A204.1 (cell line): ENCODE measurements at regions not wholly inside any gene's neighbourhood (a gene's known extent, or its start where the extent isn't known, plus 50 kb on each side); places are given as distances from the start of the nearest gene placed in this dataset.

ENCODE experiments used
- FAIRE-seq: peaks from 2 replicates; lab custom pipeline; 2012; peaks lifted over from hg19 to GRCh38; lab: Jason Lieb, UNC

DNA sequence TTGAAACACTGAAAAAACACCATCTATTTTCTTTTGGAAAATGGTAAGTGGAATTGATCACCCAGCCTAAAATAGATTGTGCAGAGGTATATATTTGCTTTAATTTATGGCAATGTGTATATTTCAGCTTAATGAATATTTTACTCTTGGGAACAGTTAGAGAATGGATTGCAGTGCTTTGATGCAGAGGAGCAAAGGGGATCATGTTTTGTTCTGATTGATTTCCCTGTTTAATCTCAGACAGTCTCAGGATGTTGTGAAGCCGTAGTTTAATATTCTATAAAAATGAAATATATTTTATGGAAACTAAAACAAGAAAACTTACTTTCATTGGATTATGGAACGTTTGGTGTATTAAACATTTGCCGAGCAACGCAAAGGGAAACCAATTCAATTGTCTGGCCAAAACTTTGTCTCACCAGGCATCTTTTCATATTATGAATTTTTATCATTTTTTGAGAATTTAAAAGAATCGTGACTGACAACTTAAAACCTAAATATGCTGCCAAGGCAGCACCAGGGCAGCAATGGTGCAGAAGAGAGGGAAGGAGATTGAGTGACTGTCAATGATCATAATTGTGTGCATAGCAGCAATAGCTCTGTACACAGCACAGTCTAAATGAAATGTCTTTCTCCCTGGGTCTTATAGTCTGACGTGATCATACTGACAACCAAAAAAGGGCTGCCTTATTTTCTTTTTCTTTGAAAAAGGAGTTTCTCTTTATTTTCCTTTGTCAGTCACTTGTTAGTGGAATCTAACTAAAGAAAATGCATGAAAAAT lies 105.5 kb upstream of the EPHA7 start:
- FAIRE-seq, result no peak

DNA sequence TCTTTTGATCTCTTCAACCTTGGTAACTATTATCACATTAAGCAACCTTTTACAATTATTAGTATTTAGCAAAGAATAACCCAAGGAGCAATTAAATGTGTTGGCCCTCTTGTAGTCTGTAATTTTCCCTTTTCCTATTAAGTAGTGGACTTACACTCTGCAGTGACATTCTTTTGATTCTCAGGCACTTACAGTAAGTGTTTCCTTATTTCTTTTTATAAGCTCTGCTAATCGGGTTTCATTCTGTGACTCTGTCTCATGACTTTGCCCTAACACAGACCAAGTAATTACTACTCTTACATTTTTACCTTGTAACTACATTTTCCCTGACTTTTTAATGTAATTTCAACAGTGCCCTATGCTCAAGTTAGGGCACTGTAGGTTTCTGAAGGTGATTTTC lies 104.0 kb upstream of the EPHA7 start:
- FAIRE-seq, result no peak

DNA sequence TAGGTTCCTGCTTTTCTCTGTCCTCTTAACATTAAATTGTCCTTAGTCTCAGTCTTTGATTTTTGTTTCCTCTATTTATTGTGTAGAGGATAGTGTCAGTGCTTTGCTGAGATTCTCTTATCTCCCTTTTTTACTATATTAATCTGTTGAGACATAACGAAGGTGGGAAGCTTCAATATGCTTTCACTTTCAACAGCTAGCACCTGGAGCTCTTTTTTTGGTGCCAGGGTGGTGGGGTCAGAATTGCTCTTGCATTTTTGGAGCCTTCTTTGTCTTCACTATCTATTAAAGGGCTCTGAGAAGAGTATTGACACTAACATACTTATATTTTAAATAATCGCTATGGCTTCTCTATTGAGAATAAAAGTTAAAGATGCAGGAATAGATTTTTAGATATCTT lies 97.1 kb upstream of the EPHA7 start:
- FAIRE-seq, result no peak

DNA sequence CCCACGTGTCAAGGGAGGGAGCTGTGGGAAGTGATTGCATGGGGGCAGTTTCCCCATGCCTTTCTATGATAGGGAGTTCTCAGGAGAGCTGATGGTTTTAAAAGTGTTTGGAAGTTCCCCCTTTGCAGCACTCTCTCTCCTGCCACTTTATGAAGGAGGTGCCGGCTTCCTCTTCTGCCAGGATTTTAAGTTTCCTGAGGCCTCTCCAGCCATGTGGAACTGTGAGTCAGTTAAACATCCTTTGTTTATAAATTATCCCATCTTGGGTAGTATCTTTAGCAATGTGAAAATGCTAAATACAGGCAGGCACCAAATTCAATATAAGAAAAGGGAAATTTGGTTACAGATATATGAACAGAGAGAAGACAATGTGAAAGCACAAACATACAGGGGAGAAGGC lies 96.4 kb upstream of the EPHA7 start:
- FAIRE-seq, result no peak

DNA sequence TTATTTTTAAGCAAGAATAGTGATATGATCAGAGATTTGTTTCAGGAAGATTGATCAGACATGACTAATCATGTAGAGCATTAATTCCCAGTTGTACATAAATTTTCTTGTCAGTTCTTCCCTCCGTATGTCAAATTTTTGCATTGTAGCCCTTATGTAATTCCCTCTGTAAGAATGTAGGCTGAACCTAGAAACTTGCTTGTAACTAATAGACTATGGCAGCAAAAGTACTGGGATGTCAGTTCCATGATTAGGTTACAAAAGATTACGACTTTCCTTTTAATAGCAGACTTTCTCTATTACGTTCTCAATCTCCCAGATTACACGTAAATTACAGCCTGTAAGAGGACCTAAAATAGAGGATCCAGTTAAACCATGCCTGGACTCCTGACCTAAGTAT lies 79.4 kb upstream of the EPHA7 start:
- FAIRE-seq, result no peak

DNA sequence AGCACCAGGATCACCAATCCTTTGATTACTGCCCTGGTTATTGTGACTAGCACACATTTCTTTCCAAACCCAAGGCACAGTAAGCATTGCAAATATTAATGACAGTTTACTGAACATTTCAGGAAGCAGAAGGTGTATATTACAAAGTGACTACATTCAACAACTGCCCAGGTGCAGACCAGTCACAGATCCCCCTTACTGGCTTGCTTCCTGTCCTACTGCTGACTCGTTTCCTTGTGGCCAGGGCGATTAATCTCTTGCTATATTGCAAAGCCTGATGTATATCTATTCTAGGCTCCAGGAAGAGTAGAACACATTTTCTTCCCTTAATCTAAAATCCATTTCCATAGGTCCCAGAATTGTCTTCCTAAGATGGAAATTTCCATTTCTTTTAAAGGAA lies 77.2 kb upstream of the EPHA7 start:
- no peak for FAIRE-seq

DNA sequence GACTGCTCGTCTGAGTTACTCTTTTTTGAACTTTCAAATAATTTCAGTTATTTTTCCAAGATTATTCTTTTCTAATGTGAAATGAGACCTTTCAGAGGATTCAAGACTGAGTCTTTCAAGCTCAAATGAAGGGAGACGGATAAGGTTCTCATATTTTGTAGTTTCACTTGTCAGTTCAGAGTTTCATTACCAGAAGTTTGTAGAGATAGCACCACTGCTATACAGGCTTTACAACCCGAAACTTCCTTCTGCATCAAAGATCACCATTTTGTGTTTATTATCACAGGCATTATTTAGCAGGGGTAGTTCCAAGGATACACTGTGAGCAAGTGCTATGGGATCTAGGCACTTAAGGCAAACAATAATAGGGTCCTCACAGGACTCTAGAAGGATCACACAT lies 74.7 kb upstream of the EPHA7 start:
- FAIRE-seq, result no peak

DNA sequence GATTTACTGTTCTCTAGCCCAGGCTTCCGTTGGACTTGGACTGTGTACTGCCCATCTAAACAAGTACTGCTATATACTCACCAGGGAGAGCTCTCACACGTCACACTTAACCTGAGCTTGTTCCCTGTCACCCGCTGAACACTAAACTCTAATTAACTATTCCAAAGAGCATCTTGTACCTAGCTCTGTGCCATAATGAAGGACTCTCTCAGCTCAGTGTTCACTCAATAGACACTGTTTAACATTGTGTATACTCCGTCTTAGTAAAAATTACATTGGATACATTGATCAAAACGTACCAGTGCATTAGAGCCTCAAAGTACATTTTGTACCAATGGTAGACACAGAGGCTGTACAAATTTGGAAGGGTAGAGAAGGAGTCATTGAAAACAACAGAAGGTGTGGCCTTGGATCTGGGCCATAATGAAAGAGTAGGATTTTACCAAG lies 55.4 kb upstream of the EPHA7 start:
- FAIRE-seq, result no peak

DNA sequence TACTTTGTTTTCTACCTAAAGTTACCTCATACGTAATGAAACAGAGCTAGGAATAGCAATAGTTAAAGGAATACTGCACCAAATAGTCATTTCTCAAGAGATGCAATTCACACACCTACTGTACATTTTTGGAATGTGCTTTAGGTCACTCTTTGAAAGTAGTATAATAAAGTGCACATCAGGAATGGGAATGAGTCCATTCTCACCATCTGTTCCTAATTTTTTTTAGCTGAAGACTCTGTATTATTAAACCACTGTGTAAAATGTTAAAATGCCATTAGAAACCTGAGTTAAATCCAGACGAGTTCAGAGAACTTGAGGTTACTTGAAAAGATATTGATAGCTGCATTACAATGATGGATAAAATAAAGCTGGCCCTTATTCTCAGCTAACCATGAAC lies 51.9 kb upstream of the EPHA7 start:
- no peak for FAIRE-seq
